Large intestine (tissue), 3 donors: ENCODE measurements at regions not wholly inside any gene's neighbourhood (a gene's known extent, or its start where the extent isn't known, plus 50 kb on each side); places are given as distances from the start of the nearest gene placed in this dataset.
"Not testable (repeated sequence)": the region's sequence is repeated elsewhere in the genome, so short reads cannot be mapped to it uniquely, and the experiment has no call there.

ENCODE experiments used
- DNase-seq, 2 donors: peaks; one replicate each; pipeline versions ENCODE4 v3.0.0 to v3.0.0-alpha.2; 2013
- H3K27ac ChIP-seq: one replicate; pipeline ENCODE4 v1.5.1; 2013; ENCODE audit warnings: low read length
- H3K27me3 ChIP-seq: 2 replicates; pipeline ENCODE4 v1.6.1; 2013; ENCODE audit warnings: low read length; ENCODE audit not compliant: control insufficient read depth, insufficient read depth
- H3K36me3 ChIP-seq: 2 replicates; pipeline ENCODE4 v1.6.1; 2013; ENCODE audit warnings: low read length; ENCODE audit not compliant: control insufficient read depth, insufficient read depth
- H3K4me1 ChIP-seq: one replicate; pipeline ENCODE4 v1.6.1; 2013; ENCODE audit warnings: low read length; ENCODE audit not compliant: control insufficient read depth, insufficient read depth
- H3K4me3 ChIP-seq: one replicate; pipeline ENCODE4 v1.5.1; 2013; ENCODE audit warnings: low read length
- H3K9me3 ChIP-seq: one replicate; pipeline ENCODE4 v1.6.1; 2013; ENCODE audit warnings: mild to moderate bottlenecking, low read depth, low read length, moderate library complexity; ENCODE audit not compliant: control insufficient read depth
- WGBS: methylation state at CpG from one replicate; pipeline ENCODE4 v1.1.5; 2013; ENCODE audit warnings: low lambda C conversion rate; ENCODE audit not compliant: insufficient coverage; 5-methylcytosine and 5-hydroxymethylcytosine counted together

DNA sequence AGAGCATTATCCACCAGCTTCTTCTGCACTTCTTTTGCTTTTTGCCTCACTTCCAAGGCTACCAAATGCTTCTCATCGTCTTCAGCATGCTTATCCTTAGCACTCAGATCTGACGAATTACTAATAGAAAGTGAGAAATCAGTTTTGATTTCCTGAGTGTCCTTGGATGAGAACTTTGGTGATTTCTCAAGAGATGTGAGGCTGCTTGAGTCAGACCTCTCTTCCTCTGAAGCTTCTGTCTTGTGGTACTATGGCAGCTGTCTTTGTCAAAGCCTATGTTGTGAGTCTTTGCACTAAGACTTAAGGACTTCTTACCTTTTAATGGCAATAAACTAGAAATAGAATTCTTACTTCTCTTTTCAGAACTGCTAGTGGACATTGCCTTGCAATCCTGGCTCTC lies 169.9 kb downstream of the CPE start:
- no peak for DNase-seq
- Histone ChIP-seq H3K9me3 (no peaks in the 10 kb centered on the region), H3K27ac (no peak overlapping the region), H3K4me1 (no peaks in the 10 kb centered on the region), H3K36me3 (no peaks in the 10 kb centered on the region), H3K27me3 (no peaks in the 10 kb centered on the region), H3K4me3 (no peak overlapping the region)
- WGBS, result 100% methylated on average over 1 of the region's 2 CpGs

GRCh38 chr4:165553221-165553810 lies 174.5 kb downstream of the CPE start:
- Histone ChIP-seq H3K9me3 (no peaks in the 10 kb centered on the region), H3K27me3 (no peaks in the 10 kb centered on the region), H3K4me1 (no peaks in the 10 kb centered on the region), H3K4me3 (no peak overlapping the region), H3K27ac (no peak overlapping the region), H3K36me3 (no peaks in the 10 kb centered on the region)
- DNase-seq, result no peak
- 80% methylated on average over 1 of the region's 2 CpGs for WGBS

DNA sequence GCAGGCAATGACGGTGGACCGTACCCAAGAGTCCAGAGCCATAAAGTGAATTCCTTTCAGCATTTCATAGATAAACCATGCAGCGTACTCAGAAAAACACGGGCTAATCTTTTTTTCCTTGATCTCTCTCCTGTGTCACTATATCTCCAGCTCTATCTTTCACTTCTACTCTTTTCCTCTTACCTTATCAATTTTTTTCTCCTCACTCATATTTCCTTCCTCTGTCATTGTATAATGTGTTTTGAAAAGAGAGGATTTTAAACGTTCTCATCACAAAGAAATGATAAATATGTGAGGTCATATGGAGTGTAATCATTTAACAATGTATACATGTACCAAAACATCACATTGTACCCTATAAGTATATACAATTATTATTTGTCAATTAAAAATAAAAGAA lies 176.5 kb downstream of the CPE start:
- no peaks in the 10 kb centered on the region for H3K4me1 ChIP-seq
- no peak overlapping the region for H3K27ac ChIP-seq
- no peak for DNase-seq
- WGBS, result 0% methylated on average over 1 of the region's 5 CpGs
- no peaks in the 10 kb centered on the region for H3K9me3 ChIP-seq
- H3K27me3 ChIP-seq, result no peaks in the 10 kb centered on the region
- H3K36me3 ChIP-seq, result no peaks in the 10 kb centered on the region
- H3K4me3 ChIP-seq, result no peak overlapping the region

GRCh38 chr4:165556383-165556782 lies 177.6 kb downstream of the CPE start:
- Histone ChIP-seq H3K27me3 (no peaks in the 10 kb centered on the region), H3K27ac (no peak overlapping the region), H3K4me1 (no peaks in the 10 kb centered on the region), H3K9me3 (no peaks in the 10 kb centered on the region), H3K36me3 (no peaks in the 10 kb centered on the region), H3K4me3 (no peak overlapping the region)
- 70% methylated on average over 1 of the region's 1 CpG for WGBS
- DNase-seq, result no peak

- Histone ChIP-seq H3K9me3 (no peaks in the 10 kb centered on the region), H3K4me3 (no peak overlapping the region), H3K4me1 (no peaks in the 10 kb centered on the region), H3K27ac (no peak overlapping the region), H3K36me3 (no peaks in the 10 kb centered on the region), H3K27me3 (no peaks in the 10 kb centered on the region)
- DNase-seq, result no peak
- 100% methylated on average over 2 of the region's 4 CpGs for WGBS
These were observed 182.1 kb downstream of the CPE start for GRCh38 chr4:165560941-165561340.

- Histone ChIP-seq H3K36me3 (no peaks in the 10 kb centered on the region), H3K4me3 (no peak overlapping the region), H3K27me3 (no peaks in the 10 kb centered on the region), H3K9me3 (no peaks in the 10 kb centered on the region), H3K27ac (no peak overlapping the region), H3K4me1 (no peaks in the 10 kb centered on the region)
- DNase-seq, result no peak
These were observed 185.0 kb downstream of the CPE start for GRCh38 chr4:165563851-165564250.

- H3K9me3 ChIP-seq, result no peaks in the 10 kb centered on the region
- H3K27me3 ChIP-seq, result no peaks in the 10 kb centered on the region
- no peaks in the 10 kb centered on the region for H3K4me1 ChIP-seq
- no peak overlapping the region for H3K27ac ChIP-seq
- no peak overlapping the region for H3K4me3 ChIP-seq
- no peak for DNase-seq
- no peaks in the 10 kb centered on the region for H3K36me3 ChIP-seq
- 60% methylated on average over 1 of the region's 8 CpGs for WGBS
These were observed 190.2 kb downstream of the CPE start for GRCh38 chr4:165569031-165569430.

DNA sequence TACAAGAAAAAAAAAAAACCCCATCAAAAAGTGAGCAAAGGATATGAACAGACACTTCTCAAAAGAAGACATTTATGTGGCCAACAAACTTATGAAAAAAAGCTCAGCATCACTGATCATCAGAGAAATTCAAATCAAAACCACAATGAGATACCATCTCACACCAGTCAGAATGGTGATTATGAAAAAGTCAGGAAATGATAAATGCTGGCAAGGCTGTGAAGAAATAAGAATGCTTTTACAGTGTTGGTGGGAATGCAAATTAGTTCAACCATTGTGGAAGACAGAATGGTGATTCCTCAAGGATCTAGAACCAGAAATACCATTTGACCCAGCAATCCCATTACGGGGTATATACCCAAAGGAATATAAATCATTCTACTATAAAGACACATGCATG lies 192.7 kb downstream of the CPE start:
- not testable (repeated sequence) for H3K9me3 ChIP-seq, H3K36me3 ChIP-seq, DNase-seq, H3K4me3 ChIP-seq, H3K27ac ChIP-seq, H3K27me3 ChIP-seq, H3K4me1 ChIP-seq
- no CpG with 5 or more reads among the region's 1 CpG for WGBS

DNA sequence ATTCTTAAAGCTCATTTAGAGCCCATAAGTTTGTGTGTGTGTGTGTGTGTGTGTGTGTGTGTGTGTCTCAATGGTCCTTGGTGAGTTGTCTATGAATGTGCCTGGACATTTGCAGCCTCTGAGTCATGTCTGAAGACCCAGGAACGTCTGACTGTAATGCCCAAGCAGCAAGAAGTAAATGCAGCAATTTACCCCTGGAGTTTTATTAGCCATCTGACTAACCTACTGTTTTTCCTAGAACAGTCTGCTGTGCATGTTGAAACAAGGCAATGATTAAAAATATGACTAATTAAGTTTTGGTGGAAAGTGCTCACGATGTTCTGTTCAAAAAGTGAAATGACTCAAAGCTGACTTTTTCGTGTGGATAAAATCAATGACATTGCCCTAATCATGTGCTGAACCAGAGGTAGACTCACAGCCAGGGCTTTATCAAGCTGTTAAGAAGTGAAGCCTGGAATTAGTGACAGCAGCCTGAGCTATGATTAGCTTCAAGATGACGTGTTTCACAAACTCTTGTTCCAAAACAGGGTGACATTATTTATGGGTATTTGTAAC lies 201.6 kb downstream of the CPE start:
- Histone ChIP-seq H3K4me3 (no peak overlapping the region), H3K36me3 (no peaks in the 10 kb centered on the region), H3K9me3 (no peaks in the 10 kb centered on the region), H3K27me3 (no peaks in the 10 kb centered on the region), H3K27ac (no peak overlapping the region), H3K4me1 (no peaks in the 10 kb centered on the region)
- WGBS, result 73% methylated on average over 3 of the region's 4 CpGs
- no peak for DNase-seq

- Histone ChIP-seq H3K4me3 (no peak overlapping the region), H3K4me1 (no peaks in the 10 kb centered on the region), H3K27me3 (no peaks in the 10 kb centered on the region), H3K36me3 (no peaks in the 10 kb centered on the region), H3K9me3 (no peaks in the 10 kb centered on the region), H3K27ac (no peak overlapping the region)
- 90% methylated on average over 3 of the region's 3 CpGs for WGBS
- no peak for DNase-seq
These were observed 204.5 kb downstream of the CPE start for GRCh38 chr4:165583341-165583740.

- Histone ChIP-seq H3K4me1 (no peaks in the 10 kb centered on the region), H3K27me3 (no peaks in the 10 kb centered on the region), H3K27ac (no peak overlapping the region), H3K9me3 (no peaks in the 10 kb centered on the region), H3K36me3 (no peaks in the 10 kb centered on the region), H3K4me3 (no peak overlapping the region)
- DNase-seq, result no peak
These were observed 206.1 kb downstream of the CPE start for GRCh38 chr4:165584916-165585315.
